PC-3 (cell line): ENCODE measurements at regions not wholly inside any gene's neighbourhood (a gene's known extent, or its start where the extent isn't known, plus 50 kb on each side); places are given as distances from the start of the nearest gene placed in this dataset.

ENCODE experiments used
- ATAC-seq: fragments of 200-7000 bp; cut with Tn5 transposase; 2 replicates; pipeline ENCODE4 v1.9.1; 2020; ENCODE audit warnings: mild to moderate bottlenecking, moderate library complexity
- BruUV-seq: library from RNA; stranded (reverse); fragments of 400-500 nt; replicated peaks from 2 replicates; lab custom pipeline; 2021; lab: Mats Ljungman, UMichigan
- CTCF ChIA-PET: fragments of 300-600 bp; sonication (Branson Sonifier 250); formaldehyde crosslinking; loops from one replicate; lab custom pipeline; 2022; ENCODE audit warnings: antibody characterized with exemption; lab: Charles Lee
- POLR2A ChIA-PET: fragments of 300-600 bp; sonication (Branson Sonifier 250); formaldehyde crosslinking; loops from one replicate; lab custom pipeline; 2022; ENCODE audit warnings: antibody characterized with exemption; ENCODE audit not compliant: unreplicated experiment; lab: Charles Lee
- DNase-seq: peaks from one replicate; pipeline ENCODE4 v3.0.0-alpha.2; 2015
- H2AFZ ChIP-seq: fragments of 300-600 bp; sonication (generic); 2 replicates; pipeline ENCODE4 v1.6.0; 2016; ENCODE audit warnings: antibody characterized with exemption, low read length
- H3F3A ChIP-seq: fragments of 300-600 bp; sonication (generic); one replicate; pipeline ENCODE4 v1.6.0; 2017; ENCODE audit warnings: antibody characterized with exemption, low read length, control low read depth, mild to moderate bottlenecking; ENCODE audit not compliant: unreplicated experiment
- H3K27ac ChIP-seq: fragments of 300-600 bp; sonication (generic); 2 replicates; pipeline ENCODE4 v1.5.1; 2016; ENCODE audit warnings: mild to moderate bottlenecking, low read length
- H3K27me3 ChIP-seq: fragments of 300-600 bp; sonication (generic); 2 replicates; pipeline ENCODE4 v1.6.1; 2016; ENCODE audit warnings: low read length, mixed read lengths
- H3K36me3 ChIP-seq: fragments of 300-600 bp; sonication (generic); 2 replicates; pipeline ENCODE4 v1.6.1; 2016; ENCODE audit warnings: low read depth, mixed run types, low read length, mixed read lengths
- H3K4me1 ChIP-seq: fragments of 300-600 bp; sonication (generic); 2 replicates; pipeline ENCODE4 v1.5.1; 2016; ENCODE audit warnings: low read length; ENCODE audit not compliant: insufficient read depth
- H3K4me2 ChIP-seq: fragments of 300-600 bp; sonication (generic); 2 replicates; pipeline ENCODE4 v1.6.0; 2016; ENCODE audit warnings: low read length
- H3K4me3 ChIP-seq: fragments of 300-600 bp; sonication (generic); 2 replicates; pipeline ENCODE4 v1.5.1; 2016; ENCODE audit warnings: mild to moderate bottlenecking, low read length, mixed read lengths
- H3K79me2 ChIP-seq: fragments of 300-600 bp; sonication (generic); 2 replicates; pipeline ENCODE4 v1.6.1; 2017; ENCODE audit warnings: low read length, mixed read lengths
- H3K9ac ChIP-seq: fragments of 300-600 bp; sonication (generic); 2 replicates; pipeline ENCODE4 v1.6.0; 2016; ENCODE audit warnings: mild to moderate bottlenecking, low read length
- H3K9me2 ChIP-seq: fragments of 300-600 bp; sonication (generic); replicated peaks from 2 replicates; pipeline ENCODE4 v1.6.1; 2016; ENCODE audit warnings: mixed run types, low read length, mixed read lengths
- H3K9me3 ChIP-seq: fragments of 300-600 bp; sonication (generic); 2 replicates; pipeline ENCODE4 v1.6.1; 2016; ENCODE audit warnings: low read length, mixed read lengths
- H4K20me1 ChIP-seq: fragments of 300-600 bp; sonication (generic); 2 replicates; pipeline ENCODE4 v1.6.1; 2016; ENCODE audit warnings: low read length, mixed read lengths
- CTCF ChIP-seq: fragments of 300-600 bp; sonication (generic); conservative IDR thresholded peaks from 2 replicates; pipeline ENCODE4 v1.5.1; 2017; ENCODE audit warnings: antibody characterized with exemption, low read depth, mild to moderate bottlenecking, low read length
- EZH2 ChIP-seq: fragments of 300-600 bp; sonication (generic); IDR thresholded peaks from one replicate; pipeline ENCODE4 v1.6.1; 2017; ENCODE audit warnings: antibody characterized with exemption, mild to moderate bottlenecking, low read length; ENCODE audit not compliant: unreplicated experiment
- EZH2phosphoT487 ChIP-seq: fragments of 300-600 bp; sonication (generic); IDR thresholded peaks from 2 replicates; pipeline ENCODE4 v1.6.1; 2018; ENCODE audit warnings: mild to moderate bottlenecking, antibody characterized with exemption, low read length, borderline replicate concordance
- intact Hi-C: fragments of 100-400 bp; cut with micrococcal nuclease; formaldehyde crosslinking; loops from 2 replicates; pipeline ENCODE4 v1.9.0; 2023

- H3K4me3 ChIP-seq, result peak overlapping the region; percentile 7; the same call in 1 of the 2 replicates
- DNase-seq, result peak; percentile 97
- no TSS peak for BruUV-seq
- H3K27ac ChIP-seq, result peak overlapping the region; percentile 43
- H3K27me3 ChIP-seq, result no peaks in the 10 kb centered on the region
- H3K9me2 ChIP-seq, result no peaks in the 10 kb centered on the region
- ChIA-PET POLR2A (interaction anchor here (0.5 to 0.6 kb wide), 2 partner anchors 67 to 233 kb away, joined by 3 to 5 read pairs; no protein-coding TSS in a partner anchor), CTCF (interaction anchor here (1.0 kb wide), 1 partner anchor 28 kb away, joined by 4 read pairs; no protein-coding TSS in a partner anchor)
- peak overlapping the region; percentile 37 for H3K4me2 ChIP-seq
- TF ChIP-seq EZH2phosphoT487 (no peak), CTCF (no peak), EZH2 (no peak)
- intact Hi-C loops, result no loop called here
- no peaks in the 10 kb centered on the region for H3K79me2 ChIP-seq
- no peaks in the 10 kb centered on the region for H3F3A ChIP-seq
- H3K9me3 ChIP-seq, result no peaks in the 10 kb centered on the region
- no peak overlapping the region for H3K9ac ChIP-seq
- H2AFZ ChIP-seq, result no peak overlapping the region
- peak; percentile 86 for ATAC-seq
- H4K20me1 ChIP-seq, result no peaks in the 10 kb centered on the region
- H3K4me1 ChIP-seq, result peaks cover 42% of the 10 kb centered on the region
- no peaks in the 10 kb centered on the region for H3K36me3 ChIP-seq
These were observed 68.9 kb upstream of the EFEMP1 start for GRCh38 chr2:55992455-55992854.

- intact Hi-C loops, result no loop called here
- Histone ChIP-seq H3F3A (no peaks in the 10 kb centered on the region), H3K4me1 (peaks cover 51% of the 10 kb centered on the region), H2AFZ (no peak overlapping the region), H3K79me2 (no peaks in the 10 kb centered on the region), H3K4me3 (no peak overlapping the region), H3K4me2 (no peak overlapping the region), H3K27me3 (no peaks in the 10 kb centered on the region), H3K9me2 (no peaks in the 10 kb centered on the region), H3K36me3 (no peaks in the 10 kb centered on the region), H3K27ac (no peak overlapping the region), H3K9me3 (no peaks in the 10 kb centered on the region), H4K20me1 (no peaks in the 10 kb centered on the region), H3K9ac (no peak overlapping the region)
- no peak for TF ChIP-seq EZH2
- TF ChIP-seq EZH2phosphoT487, result no peak
- no peak for TF ChIP-seq CTCF
- CTCF ChIA-PET, result no interaction called here
- POLR2A ChIA-PET, result no interaction called here
- DNase-seq (no peak), ATAC-seq (no peak)
- BruUV-seq, result no TSS peak
These were observed 70.1 kb upstream of the EFEMP1 start for GRCh38 chr2:55993685-55994084.

- BruUV-seq, result no TSS peak
- Histone ChIP-seq H3K4me2 (peak overlapping the region; percentile 50), H4K20me1 (no peaks in the 10 kb centered on the region), H3K9ac (no peak overlapping the region), H3K27ac (no peak overlapping the region), H3F3A (no peaks in the 10 kb centered on the region), H2AFZ (no peak overlapping the region), H3K9me3 (no peaks in the 10 kb centered on the region), H3K4me1 (peaks cover 51% of the 10 kb centered on the region), H3K9me2 (no peaks in the 10 kb centered on the region), H3K79me2 (no peaks in the 10 kb centered on the region), H3K27me3 (no peaks in the 10 kb centered on the region), H3K4me3 (no peak overlapping the region), H3K36me3 (no peaks in the 10 kb centered on the region)
- DNase-seq, result peak; percentile 67
- CTCF ChIA-PET, result no interaction called here
- TF ChIP-seq EZH2 (no peak), CTCF (no peak), EZH2phosphoT487 (no peak)
- no peak for ATAC-seq
- intact Hi-C loops, result no loop called here
- POLR2A ChIA-PET, result no interaction called here
These were observed 71.6 kb upstream of the EFEMP1 start for GRCh38 chr2:55995211-55995610.
